Right ventricle myocardium superior (tissue), 1 donor: ENCODE measurements at regions not wholly inside any gene's neighbourhood (a gene's known extent, or its start where the extent isn't known, plus 50 kb on each side); places are given as distances from the start of the nearest gene placed in this dataset.
"Not testable (repeated sequence)": the region's sequence is repeated elsewhere in the genome, so short reads cannot be mapped to it uniquely, and the experiment has no call there.

Source experiments
- ATAC-seq: fragments of 200-7000 bp; cut with Tn5 transposase; one replicate; pipeline ENCODE4 v1.9.1; 2020; ENCODE audit warnings: mild to moderate bottlenecking; ENCODE audit not compliant: poor library complexity
- DNase-seq: peaks from one replicate; pipeline ENCODE4 v3.0.0-alpha.2; 2020
- intact Hi-C: fragments of 100-400 bp; cut with DNase I; formaldehyde crosslinking; loops from one replicate; pipeline ENCODE4 v1.11.2; 2022
- donor health status: DM: no; HTN: yes; CAD: no; lungs with severe emphysema.

GRCh38 chr20:24840121-24840713 is 108.9 kb upstream of the CST7 start:
- ATAC-seq (no peak), DNase-seq (no peak)
- intact Hi-C loops = no loop called here

- intact Hi-C loops = no loop called here
- no peak for ATAC-seq
Observed at GRCh38 chr20:24842274-24842917, 106.7 kb upstream of the CST7 start.

GRCh38 chr20:24842918-24843715 is 106.0 kb upstream of the CST7 start:
- intact Hi-C loops = no loop called here
- DNase-seq (no peak), ATAC-seq (no peak)

More at GRCh38 chr20:24842274-24842917, 106.7 kb upstream of the CST7 start:
- DNase-seq = no peak

GRCh38 chr20:24850176-24850575 is 98.9 kb upstream of the CST7 start:
- intact Hi-C loops = no loop called here
- ATAC-seq (no peak), DNase-seq (no peak)

- ATAC-seq (no peak), DNase-seq (no peak)
- intact Hi-C loops = no loop called here
Observed at GRCh38 chr20:24851346-24852019, 97.6 kb upstream of the CST7 start.

GRCh38 chr20:24853916-24854315 is 95.2 kb upstream of the CST7 start:
- ATAC-seq (no peak), DNase-seq (no peak)
- intact Hi-C loops = no loop called here

GRCh38 chr20:24855848-24856247 is 93.2 kb upstream of the CST7 start:
- intact Hi-C loops = no loop called here
- DNase-seq (no peak), ATAC-seq (no peak)

- intact Hi-C loops, ATAC-seq, DNase-seq: not testable (repeated sequence)
Observed at GRCh38 chr20:24858500-24858899, 90.6 kb upstream of the CST7 start.

GRCh38 chr20:24859539-24859938 is 89.5 kb upstream of the CST7 start:
- DNase-seq = no peak
- no peak for ATAC-seq
- intact Hi-C loops = no loop called here

GRCh38 chr20:24862186-24862585 is 86.9 kb upstream of the CST7 start:
- intact Hi-C loops = no loop called here
- DNase-seq (no peak), ATAC-seq (no peak)

- intact Hi-C loops = no loop called here
- no peak for DNase-seq
- ATAC-seq = no peak
Observed at GRCh38 chr20:24862606-24863005, 86.5 kb upstream of the CST7 start.

- no peak for DNase-seq
- intact Hi-C loops = no loop called here
Observed at GRCh38 chr20:24863356-24863755, 85.7 kb upstream of the CST7 start.

GRCh38 chr20:24866008-24866407 is 83.1 kb upstream of the CST7 start:
- no peak for DNase-seq
- intact Hi-C loops = no loop called here
- ATAC-seq = no peak

More at GRCh38 chr20:24863356-24863755, 85.7 kb upstream of the CST7 start:
- no peak for ATAC-seq

GRCh38 chr20:24866742-24867141 is 82.3 kb upstream of the CST7 start:
- ATAC-seq (no peak), DNase-seq (no peak)
- intact Hi-C loops = no loop called here

GRCh38 chr20:24867556-24867955 is 81.5 kb upstream of the CST7 start:
- no peak for DNase-seq

GRCh38 chr20:24868396-24868927 is 80.6 kb upstream of the CST7 start:
- ATAC-seq (no peak), DNase-seq (no peak)
- intact Hi-C loops = no loop called here

More at GRCh38 chr20:24867556-24867955, 81.5 kb upstream of the CST7 start:
- intact Hi-C loops = no loop called here
- ATAC-seq = no peak

GRCh38 chr20:24868959-24869358 is 80.1 kb upstream of the CST7 start:
- ATAC-seq = no peak
- DNase-seq = no peak
- intact Hi-C loops = no loop called here

GRCh38 chr20:24870057-24870456 is 79.0 kb upstream of the CST7 start:
- DNase-seq (no peak), ATAC-seq (no peak)
- intact Hi-C loops = no loop called here

GRCh38 chr20:24870881-24871280 is 78.2 kb upstream of the CST7 start:
- no peak for ATAC-seq

More at GRCh38 chr20:24870881-24871280, 78.2 kb upstream of the CST7 start:
- DNase-seq = no peak
- intact Hi-C loops = no loop called here
